ENCODE measurements at regions not wholly inside any gene's neighbourhood (a gene's known extent, or its start where the extent isn't known, plus 50 kb on each side); places are given as distances from the start of the nearest gene placed in this dataset.

- TF ChIP-seq CTCF (IDR thresholded peaks at IDR 0.05) (no peak), POLR2A (IDR thresholded peaks at IDR 0.05) (no peak)
Observed at GRCh38 chr16:86393907-86394626, 116.3 kb upstream of the FOXF1 start.

Data from testis (tissue), 2 donors.